SK-N-SH treated with all-trans-retinoic acid at 6 μM for 48 hours (cell line): ENCODE measurements at regions not wholly inside any gene's neighbourhood (a gene's known extent, or its start where the extent isn't known, plus 50 kb on each side); places are given as distances from the start of the nearest gene placed in this dataset.

Experiments
- ATAC-seq: fragments of 200-7000 bp; cut with Tn5 transposase; 3 replicates; pipeline ENCODE4 v1.9.1; 2020; ENCODE audit warnings: mild to moderate bottlenecking, moderate library complexity
- ARNTL ChIP-seq: fragments of 450-650 bp; formaldehyde crosslinking; IDR thresholded peaks from 2 replicates; pipeline ENCODE4 v1.5.0; 2020; ENCODE audit warnings: low read depth, mild to moderate bottlenecking, moderate library complexity, borderline replicate concordance
- BACH2 ChIP-seq: fragments of 250-450 bp; sonication (Bioruptor Pico); IDR thresholded peaks from 2 replicates; pipeline ENCODE4 v1.9.0; 2021; ENCODE audit warnings: mild to moderate bottlenecking, borderline replicate concordance
- CREB5 ChIP-seq: fragments of 250-450 bp; sonication (Bioruptor Pico); IDR thresholded peaks from 2 replicates; pipeline ENCODE4 v1.5.1; 2020; ENCODE audit warnings: low read depth, mild to moderate bottlenecking, moderate library complexity
- CSDC2 ChIP-seq: fragments of 250-450 bp; sonication (Bioruptor Pico); IDR thresholded peaks from 2 replicates; pipeline ENCODE4 v1.5.0; 2020; ENCODE audit warnings: mild to moderate bottlenecking, moderate library complexity
- CSRNP3 ChIP-seq: fragments of 250-450 bp; sonication (Bioruptor Pico); IDR thresholded peaks from 2 replicates; pipeline ENCODE4 v1.5.1; 2021; ENCODE audit warnings: mild to moderate bottlenecking, moderate library complexity
- ESRRG ChIP-seq: fragments of 250-450 bp; sonication (Bioruptor Pico); IDR thresholded peaks from 2 replicates; pipeline ENCODE4 v1.6.1; 2021; ENCODE audit warnings: mild to moderate bottlenecking
- GLIS3 ChIP-seq: fragments of 250-450 bp; sonication (Bioruptor Pico); IDR thresholded peaks from 2 replicates; pipeline ENCODE4 v1.5.0; 2020; ENCODE audit warnings: mild to moderate bottlenecking, moderate library complexity
- ISL1 ChIP-seq: fragments of 250-450 bp; sonication (Bioruptor Pico); IDR thresholded peaks from 2 replicates; pipeline ENCODE4 v2.1.2; 2022; ENCODE audit warnings: mild to moderate bottlenecking, moderate library complexity
- OSR1 ChIP-seq: fragments of 250-450 bp; sonication (Bioruptor Pico); IDR thresholded peaks from 2 replicates; pipeline ENCODE4 v1.8.0; 2022; ENCODE audit warnings: moderate library complexity, mild to moderate bottlenecking, inconsistent platforms
- POU6F1 ChIP-seq: fragments of 250-450 bp; sonication (Bioruptor Pico); IDR thresholded peaks from 2 replicates; pipeline ENCODE4 v1.8.0; 2021; ENCODE audit warnings: low read depth, mild to moderate bottlenecking, moderate library complexity, borderline replicate concordance
- RARB ChIP-seq: fragments of 250-450 bp; sonication (Bioruptor Pico); IDR thresholded peaks from 2 replicates; pipeline ENCODE4 v1.8.0; 2021; ENCODE audit warnings: mild to moderate bottlenecking, moderate library complexity
- TCF4 ChIP-seq: fragments of 250-450 bp; sonication (Bioruptor Pico); IDR thresholded peaks from 2 replicates; pipeline ENCODE4 v1.8.0; 2021; ENCODE audit warnings: mild to moderate bottlenecking, moderate library complexity, borderline replicate concordance
- TOX ChIP-seq: fragments of 250-450 bp; sonication (Bioruptor Pico); IDR thresholded peaks from 2 replicates; pipeline ENCODE4 v1.8.0; 2021; ENCODE audit warnings: mild to moderate bottlenecking, moderate library complexity, borderline replicate concordance
- TSHZ2 ChIP-seq: fragments of 250-450 bp; sonication (Bioruptor Pico); IDR thresholded peaks from 2 replicates; pipeline ENCODE4 v1.5.0; 2020; ENCODE audit warnings: mild to moderate bottlenecking, moderate library complexity
- ZC3H10 ChIP-seq: fragments of 250-450 bp; sonication (Bioruptor Pico); IDR thresholded peaks from 2 replicates; pipeline ENCODE4 v1.5.1; 2021; ENCODE audit warnings: mild to moderate bottlenecking, moderate library complexity
- ZFP3 ChIP-seq: fragments of 250-450 bp; sonication (Bioruptor Pico); IDR thresholded peaks from 2 replicates; pipeline ENCODE4 v1.5.0; 2020; ENCODE audit warnings: mild to moderate bottlenecking, moderate library complexity
- ZFP30 ChIP-seq: fragments of 450-650 bp; formaldehyde crosslinking; IDR thresholded peaks from 2 replicates; pipeline ENCODE4 v1.5.0; 2022; ENCODE audit warnings: mild to moderate bottlenecking, moderate library complexity
- ZNF565 ChIP-seq: fragments of 450-650 bp; formaldehyde crosslinking; conservative IDR thresholded peaks from 2 replicates; pipeline ENCODE4 v1.5.0; 2020; ENCODE audit warnings: low read depth, mild to moderate bottlenecking, moderate library complexity
- ZNF8 ChIP-seq: fragments of 450-650 bp; formaldehyde crosslinking; IDR thresholded peaks from 2 replicates; pipeline ENCODE4 v1.5.0; 2020; ENCODE audit warnings: mild to moderate bottlenecking, moderate library complexity

- TF ChIP-seq BACH2: no peak
- TF ChIP-seq OSR1 (CRISPR knock-in tag): no peak
- TF ChIP-seq CSDC2: no peak
- TF ChIP-seq RARB: no peak
- TF ChIP-seq ZNF8: no peak
- no peak for TF ChIP-seq TCF4 (CRISPR knock-in tag)
- no peak for TF ChIP-seq TOX
- TF ChIP-seq POU6F1: no peak
- TF ChIP-seq CSRNP3 (CRISPR knock-in tag): no peak
- no peak for TF ChIP-seq GLIS3
- no peak for TF ChIP-seq ZC3H10 (CRISPR knock-in tag)
- no peak for TF ChIP-seq ISL1 (CRISPR knock-in tag)
- no peak for ATAC-seq
These were observed 224.8 kb upstream of the NRXN1 start for GRCh38 chr2:51256736-51257135.

- no peak for ATAC-seq
These were observed 219.4 kb upstream of the NRXN1 start for GRCh38 chr2:51251356-51251755.

GRCh38 chr2:51247252-51247805 lies 215.4 kb upstream of the NRXN1 start:
- TF ChIP-seq ZNF565 (CRISPR knock-in tag) (no peak), OSR1 (CRISPR knock-in tag) (no peak), ARNTL (CRISPR knock-in tag) (no peak)
- TF ChIP-seq, all 23 proteins: peak for 0
- ATAC-seq: no peak

More at GRCh38 chr2:51251356-51251755, 219.4 kb upstream of the NRXN1 start:
- no peak for TF ChIP-seq TCF4 (CRISPR knock-in tag)
- no peak for TF ChIP-seq BACH2
- no peak for TF ChIP-seq ZNF8
- no peak for TF ChIP-seq CSDC2
- no peak for TF ChIP-seq ZC3H10 (CRISPR knock-in tag)
- TF ChIP-seq, all 23 proteins: peak for 0

GRCh38 chr2:51243892-51244535 lies 212.1 kb upstream of the NRXN1 start:
- ATAC-seq: no peak
- TF ChIP-seq ZNF565 (CRISPR knock-in tag) (no peak), ZNF8 (no peak), ZFP3 (no peak)
- TF ChIP-seq, all 23 proteins: peak for 0

GRCh38 chr2:51237626-51238271 lies 205.8 kb upstream of the NRXN1 start:
- TF ChIP-seq CREB5 (CRISPR knock-in tag) (no peak), TCF4 (CRISPR knock-in tag) (no peak), OSR1 (CRISPR knock-in tag) (no peak), ZFP30 (CRISPR knock-in tag) (no peak), GLIS3 (no peak), CSRNP3 (CRISPR knock-in tag) (no peak), RARB (no peak), ESRRG (CRISPR knock-in tag) (no peak)
- TF ChIP-seq, all 23 proteins: peak for 0

GRCh38 chr2:51232027-51232426 lies 200.1 kb upstream of the NRXN1 start:
- ATAC-seq: no peak
- TF ChIP-seq ZNF8 (no peak), TOX (no peak), RARB (no peak), BACH2 (no peak), CSRNP3 (CRISPR knock-in tag) (no peak), CREB5 (CRISPR knock-in tag) (no peak), TSHZ2 (CRISPR knock-in tag) (no peak)

More at GRCh38 chr2:51237626-51238271, 205.8 kb upstream of the NRXN1 start:
- no peak for ATAC-seq
